Neural cell (in vitro differentiated cells): ENCODE measurements at regions not wholly inside any gene's neighbourhood (a gene's known extent, or its start where the extent isn't known, plus 50 kb on each side); places are given as distances from the start of the nearest gene placed in this dataset.

ENCODE experiments used
- H2AFZ ChIP-seq: fragments of 200-600, 300-800 bp; sonication (generic), shearing (Covaris generic); 2 replicates; pipeline ENCODE4 v1.6.0; 2014; ENCODE audit warnings: low read depth, mild to moderate bottlenecking, antibody characterized with exemption, low read length, moderate library complexity
- H3F3A ChIP-seq: fragments of 200-600 bp; shearing (Covaris generic); 2 replicates; pipeline ENCODE4 v1.6.1; 2016; ENCODE audit warnings: mild to moderate bottlenecking, moderate library complexity, mixed read lengths, antibody characterized with exemption, low read length; ENCODE audit not compliant: insufficient read depth, poor library complexity, severe bottlenecking
- H3K27ac ChIP-seq: fragments of 200-600, 300-800 bp; sonication (generic), shearing (Covaris generic); 2 replicates; pipeline ENCODE4 v1.5.1; 2014; ENCODE audit warnings: mild to moderate bottlenecking, low read length, moderate library complexity
- H3K27me3 ChIP-seq: fragments of 300-800, 200-600 bp; sonication (generic), shearing (Covaris generic); 2 replicates; pipeline ENCODE4 v1.6.0; 2014; ENCODE audit warnings: mild to moderate bottlenecking, low read depth, low read length, moderate library complexity; ENCODE audit not compliant: insufficient read depth
- H3K36me3 ChIP-seq: fragments of 300-800, 200-600 bp; sonication (generic), shearing (Covaris generic); 2 replicates; pipeline ENCODE4 v1.5.1; 2014; ENCODE audit warnings: mild to moderate bottlenecking, antibody characterized with exemption, low read length, moderate library complexity; ENCODE audit not compliant: insufficient read depth
- H3K4me2 ChIP-seq: fragments of 300-800, 200-600 bp; sonication (generic), shearing (Covaris generic); 2 replicates; pipeline ENCODE4 v1.6.0; 2014; ENCODE audit warnings: mild to moderate bottlenecking, low read length
- H3K4me3 ChIP-seq: fragments of 300-800, 200-600 bp; sonication (generic), shearing (Covaris generic); 2 replicates; pipeline ENCODE4 v1.5.1; 2014; ENCODE audit warnings: mild to moderate bottlenecking, low read length, moderate library complexity
- H3K79me2 ChIP-seq: fragments of 200-600 bp; shearing (Covaris generic); replicated peaks from 2 replicates; pipeline ENCODE4 v1.6.0; 2014; ENCODE audit warnings: mild to moderate bottlenecking, low read length, moderate library complexity; ENCODE audit not compliant: insufficient read depth
- H3K9ac ChIP-seq: fragments of 300-800, 200-600 bp; sonication (generic), shearing (Covaris generic); 2 replicates; pipeline ENCODE4 v1.6.1; 2016; ENCODE audit warnings: mild to moderate bottlenecking, low read length, mixed read lengths
- H3K9me2 ChIP-seq: fragments of 200-600 bp; shearing (Covaris generic); 2 replicates; pipeline ENCODE4 v1.6.1; 2016; ENCODE audit warnings: mild to moderate bottlenecking, low read length, mixed read lengths; ENCODE audit not compliant: insufficient read depth
- H3K9me3 ChIP-seq: fragments of 200-600, 300-800 bp; sonication (generic), shearing (Covaris generic); 2 replicates; pipeline ENCODE4 v1.6.1; 2016; ENCODE audit warnings: mild to moderate bottlenecking, mixed run types, low read length, moderate library complexity, mixed read lengths
- H4K20me1 ChIP-seq: fragments of 200-600 bp; shearing (Covaris generic); 2 replicates; pipeline ENCODE4 v1.6.1; 2016; ENCODE audit warnings: mild to moderate bottlenecking, mixed run types; ENCODE audit not compliant: insufficient read depth
- EP300 ChIP-seq: fragments of 450-650 bp; conservative IDR thresholded peaks from 2 replicates; pipeline ENCODE4 v1.6.1; 2014; ENCODE audit warnings: antibody characterized with exemption, mild to moderate bottlenecking, moderate library complexity; ENCODE audit not compliant: poor library complexity, severe bottlenecking
- EZH2 ChIP-seq: fragments of 200-600, 300-800 bp; shearing (Covaris generic), sonication (generic); IDR thresholded peaks from 2 replicates; pipeline ENCODE4 v1.6.1; 2014; ENCODE audit warnings: antibody characterized with exemption, low read length, borderline replicate concordance, mild to moderate bottlenecking; ENCODE audit not compliant: insufficient read depth, poor library complexity, severe bottlenecking
- MXI1 ChIP-seq: fragments of 450-650 bp; conservative IDR thresholded peaks from 2 replicates; pipeline ENCODE4 v1.6.1; 2014; ENCODE audit warnings: antibody characterized with exemption, mild to moderate bottlenecking; ENCODE audit not compliant: poor library complexity, severe bottlenecking
- POLR2AphosphoS5 ChIP-seq: IDR thresholded peaks from 2 replicates; pipeline ENCODE4 v1.6.1; 2012
- RAD21 ChIP-seq: fragments of 450-650 bp; conservative IDR thresholded peaks from 2 replicates; pipeline ENCODE4 v1.6.1; 2014; ENCODE audit warnings: antibody characterized with exemption, mild to moderate bottlenecking, moderate library complexity
- SMC3 ChIP-seq: fragments of 450-650 bp; conservative IDR thresholded peaks from 2 replicates; pipeline ENCODE4 v1.6.1; 2014; ENCODE audit warnings: antibody characterized with exemption, mild to moderate bottlenecking, moderate library complexity; ENCODE audit not compliant: poor library complexity
- TAF1 ChIP-seq: IDR thresholded peaks from 2 replicates; pipeline ENCODE4 v1.6.1; 2012; ENCODE audit warnings: low read depth
- TF ChIP-seq, protein P1 (sequence below): fragments of 450-650 bp; IDR thresholded peaks from 2 replicates; pipeline ENCODE4 v1.5.1; 2014; ENCODE audit warnings: antibody characterized with exemption, mild to moderate bottlenecking, moderate library complexity; ENCODE audit not compliant: poor library complexity, severe bottlenecking
- TF ChIP-seq, protein P2 (sequence below): IDR thresholded peaks from 2 replicates; pipeline ENCODE4 v1.6.1; 2012; ENCODE audit warnings: borderline replicate concordance

DNA sequence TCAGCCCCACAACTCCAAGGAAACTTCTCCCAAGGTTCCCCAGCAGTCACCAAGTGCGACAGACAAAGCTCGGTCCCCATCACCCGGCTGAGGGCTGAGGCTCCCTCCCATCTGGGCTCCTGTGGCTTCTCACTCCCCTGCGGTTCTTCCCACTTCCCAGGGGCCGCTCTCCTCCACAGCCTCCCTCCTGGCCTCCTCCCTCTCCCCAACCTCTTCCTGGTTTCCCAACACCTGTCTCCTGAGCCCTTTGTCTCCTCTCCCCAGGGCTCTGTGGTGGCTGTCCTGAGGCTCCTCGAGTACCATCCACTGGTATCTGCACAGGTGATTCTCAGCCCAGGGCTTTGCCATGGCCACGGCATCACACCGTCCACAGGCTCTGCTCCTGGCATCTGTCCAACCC lies 113.2 kb upstream of the NSMCE3 start:
- H3K9ac ChIP-seq, result no peak overlapping the region
- no peaks in the 10 kb centered on the region for H3K27me3 ChIP-seq
- no peak overlapping the region for H3K4me2 ChIP-seq
- no peaks in the 10 kb centered on the region for H3F3A ChIP-seq
- H3K27ac ChIP-seq, result no peak overlapping the region
- H3K36me3 ChIP-seq, result no peaks in the 10 kb centered on the region
- H3K9me2 ChIP-seq, result no peaks in the 10 kb centered on the region
- no peak for TF ChIP-seq EZH2
- H2AFZ ChIP-seq, result no peak overlapping the region
- no peak overlapping the region for H3K4me3 ChIP-seq
- no peaks in the 10 kb centered on the region for H3K79me2 ChIP-seq
- H3K9me3 ChIP-seq, result no peaks in the 10 kb centered on the region
- H4K20me1 ChIP-seq, result no peaks in the 10 kb centered on the region

DNA sequence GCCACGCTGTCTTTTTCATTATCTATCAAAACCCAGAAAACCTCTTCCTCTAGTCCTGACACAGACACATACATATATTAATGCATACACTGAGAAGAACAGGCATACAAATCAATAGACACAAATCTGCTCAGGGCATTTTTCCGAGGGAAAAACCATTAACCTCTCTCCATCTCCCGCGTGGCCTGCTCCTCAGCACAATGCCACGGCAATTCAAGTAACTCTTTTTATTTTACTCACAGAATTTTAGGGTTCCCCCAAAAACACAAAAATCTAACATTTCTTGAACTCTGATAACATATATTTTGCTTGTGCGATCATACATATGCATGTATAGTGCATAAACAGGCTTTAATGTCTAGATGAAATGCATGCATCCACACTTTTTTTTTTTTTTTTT lies 110.8 kb upstream of the NSMCE3 start:
- no peaks in the 10 kb centered on the region for H3F3A ChIP-seq
- TF ChIP-seq TAF1, result no peak
- TF ChIP-seq RAD21, result no peak
- no peak for TF ChIP-seq MXI1
- no peak for TF ChIP-seq SMC3
- no peak for TF ChIP-seq POLR2AphosphoS5
- TF ChIP-seq EP300, result no peak
- no peak overlapping the region for H3K9ac ChIP-seq
- H3K9me3 ChIP-seq, result no peaks in the 10 kb centered on the region
- H3K79me2 ChIP-seq, result no peaks in the 10 kb centered on the region
- no peak overlapping the region for H2AFZ ChIP-seq
- no peaks in the 10 kb centered on the region for H3K27me3 ChIP-seq
- no peaks in the 10 kb centered on the region for H3K36me3 ChIP-seq
- no peaks in the 10 kb centered on the region for H4K20me1 ChIP-seq
- no peaks in the 10 kb centered on the region for H3K9me2 ChIP-seq
- no peak overlapping the region for H3K27ac ChIP-seq
- no peak overlapping the region for H3K4me2 ChIP-seq
- H3K4me3 ChIP-seq, result no peak overlapping the region

DNA sequence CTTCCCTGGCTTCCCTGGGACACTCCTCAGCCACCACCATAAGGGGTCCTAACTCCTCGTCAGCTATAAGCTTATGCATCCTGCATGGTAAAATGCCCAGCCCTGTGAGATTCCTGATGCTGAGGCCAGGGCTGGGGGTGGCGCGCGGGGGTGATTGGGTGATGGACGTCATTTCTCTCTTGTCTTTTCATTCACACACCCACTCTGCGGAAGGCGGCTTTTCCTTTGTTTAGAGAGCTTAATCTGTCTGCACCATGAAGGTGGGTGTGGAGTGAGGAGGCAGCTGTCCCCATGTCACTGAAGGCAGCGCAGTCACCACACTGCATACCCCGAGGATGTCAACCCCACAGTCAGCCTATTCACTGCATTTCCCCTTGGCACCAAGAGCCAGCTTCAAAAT lies 110.0 kb upstream of the NSMCE3 start:
- Histone ChIP-seq H3K27ac (no peak overlapping the region), H3K9ac (no peak overlapping the region), H3K79me2 (no peaks in the 10 kb centered on the region)

More for the DNA sequence above, 110.0 kb upstream of the NSMCE3 start:
- H3F3A ChIP-seq, result no peaks in the 10 kb centered on the region
- no peaks in the 10 kb centered on the region for H3K9me3 ChIP-seq
- H3K4me3 ChIP-seq, result no peak overlapping the region
- TF ChIP-seq RAD21 (no peak), SMC3 (no peak), TAF1 (no peak), POLR2AphosphoS5 (no peak), EZH2 (no peak), MXI1 (no peak), EP300 (no peak)
- TF ChIP-seq, protein P1, sequence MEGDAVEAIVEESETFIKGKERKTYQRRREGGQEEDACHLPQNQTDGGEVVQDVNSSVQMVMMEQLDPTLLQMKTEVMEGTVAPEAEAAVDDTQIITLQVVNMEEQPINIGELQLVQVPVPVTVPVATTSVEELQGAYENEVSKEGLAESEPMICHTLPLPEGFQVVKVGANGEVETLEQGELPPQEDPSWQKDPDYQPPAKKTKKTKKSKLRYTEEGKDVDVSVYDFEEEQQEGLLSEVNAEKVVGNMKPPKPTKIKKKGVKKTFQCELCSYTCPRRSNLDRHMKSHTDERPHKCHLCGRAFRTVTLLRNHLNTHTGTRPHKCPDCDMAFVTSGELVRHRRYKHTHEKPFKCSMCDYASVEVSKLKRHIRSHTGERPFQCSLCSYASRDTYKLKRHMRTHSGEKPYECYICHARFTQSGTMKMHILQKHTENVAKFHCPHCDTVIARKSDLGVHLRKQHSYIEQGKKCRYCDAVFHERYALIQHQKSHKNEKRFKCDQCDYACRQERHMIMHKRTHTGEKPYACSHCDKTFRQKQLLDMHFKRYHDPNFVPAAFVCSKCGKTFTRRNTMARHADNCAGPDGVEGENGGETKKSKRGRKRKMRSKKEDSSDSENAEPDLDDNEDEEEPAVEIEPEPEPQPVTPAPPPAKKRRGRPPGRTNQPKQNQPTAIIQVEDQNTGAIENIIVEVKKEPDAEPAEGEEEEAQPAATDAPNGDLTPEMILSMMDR, result no peak
- TF ChIP-seq, protein P2, sequence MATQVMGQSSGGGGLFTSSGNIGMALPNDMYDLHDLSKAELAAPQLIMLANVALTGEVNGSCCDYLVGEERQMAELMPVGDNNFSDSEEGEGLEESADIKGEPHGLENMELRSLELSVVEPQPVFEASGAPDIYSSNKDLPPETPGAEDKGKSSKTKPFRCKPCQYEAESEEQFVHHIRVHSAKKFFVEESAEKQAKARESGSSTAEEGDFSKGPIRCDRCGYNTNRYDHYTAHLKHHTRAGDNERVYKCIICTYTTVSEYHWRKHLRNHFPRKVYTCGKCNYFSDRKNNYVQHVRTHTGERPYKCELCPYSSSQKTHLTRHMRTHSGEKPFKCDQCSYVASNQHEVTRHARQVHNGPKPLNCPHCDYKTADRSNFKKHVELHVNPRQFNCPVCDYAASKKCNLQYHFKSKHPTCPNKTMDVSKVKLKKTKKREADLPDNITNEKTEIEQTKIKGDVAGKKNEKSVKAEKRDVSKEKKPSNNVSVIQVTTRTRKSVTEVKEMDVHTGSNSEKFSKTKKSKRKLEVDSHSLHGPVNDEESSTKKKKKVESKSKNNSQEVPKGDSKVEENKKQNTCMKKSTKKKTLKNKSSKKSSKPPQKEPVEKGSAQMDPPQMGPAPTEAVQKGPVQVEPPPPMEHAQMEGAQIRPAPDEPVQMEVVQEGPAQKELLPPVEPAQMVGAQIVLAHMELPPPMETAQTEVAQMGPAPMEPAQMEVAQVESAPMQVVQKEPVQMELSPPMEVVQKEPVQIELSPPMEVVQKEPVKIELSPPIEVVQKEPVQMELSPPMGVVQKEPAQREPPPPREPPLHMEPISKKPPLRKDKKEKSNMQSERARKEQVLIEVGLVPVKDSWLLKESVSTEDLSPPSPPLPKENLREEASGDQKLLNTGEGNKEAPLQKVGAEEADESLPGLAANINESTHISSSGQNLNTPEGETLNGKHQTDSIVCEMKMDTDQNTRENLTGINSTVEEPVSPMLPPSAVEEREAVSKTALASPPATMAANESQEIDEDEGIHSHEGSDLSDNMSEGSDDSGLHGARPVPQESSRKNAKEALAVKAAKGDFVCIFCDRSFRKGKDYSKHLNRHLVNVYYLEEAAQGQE, result no peak
- no peak overlapping the region for H2AFZ ChIP-seq
- no peaks in the 10 kb centered on the region for H3K9me2 ChIP-seq
- H3K27me3 ChIP-seq, result no peaks in the 10 kb centered on the region
- H3K36me3 ChIP-seq, result no peaks in the 10 kb centered on the region
- no peak overlapping the region for H3K4me2 ChIP-seq
- no peaks in the 10 kb centered on the region for H4K20me1 ChIP-seq
